Lower lobe of right lung (tissue), 2 donors: ENCODE measurements at regions not wholly inside any gene's neighbourhood (a gene's known extent, or its start where the extent isn't known, plus 50 kb on each side); places are given as distances from the start of the nearest gene placed in this dataset.
"Not testable (repeated sequence)": the region's sequence is repeated elsewhere in the genome, so short reads cannot be mapped to it uniquely, and the experiment has no call there.

Source experiments
- ATAC-seq, 2 donors: fragments of 200-7000 bp; cut with Tn5 transposase; one replicate each; pipeline ENCODE4 v1.9.1; 2020 to 2022; ENCODE audit warnings: mild to moderate bottlenecking in 2 of 2, moderate library complexity in 2 of 2
- DNase-seq: peaks from one replicate; pipeline ENCODE4 v3.0.0-alpha.2; 2020
- H3K27ac ChIP-seq: fragments of 200-600 bp; one replicate; pipeline ENCODE4 v1.8.0; 2022
- H3K27me3 ChIP-seq: fragments of 200-600 bp; one replicate; pipeline ENCODE4 v1.8.0; 2022; ENCODE audit warnings: low read depth
- H3K36me3 ChIP-seq: fragments of 200-600 bp; one replicate; pipeline ENCODE4 v1.8.0; 2022; ENCODE audit warnings: mild to moderate bottlenecking
- H3K4me1 ChIP-seq: fragments of 200-600 bp; one replicate; pipeline ENCODE4 v1.8.0; 2022
- H3K4me3 ChIP-seq: fragments of 200-600 bp; one replicate; pipeline ENCODE4 v1.8.0; 2022; ENCODE audit warnings: mild to moderate bottlenecking
- H3K9me3 ChIP-seq: fragments of 200-600 bp; one replicate; pipeline ENCODE4 v1.8.0; 2022
- intact Hi-C: fragments of 100-400 bp; cut with DNase I; formaldehyde crosslinking; loops from one replicate; pipeline ENCODE4 v1.11.0; 2022
- TF ChIP-seq, protein P1 (sequence below): fragments of 200-600 bp; IDR thresholded peaks from one replicate; pipeline ENCODE4 v1.8.0; 2022; ENCODE audit warnings: antibody characterized with exemption, mild to moderate bottlenecking
- donor health status: DM: no; HTN: yes; CAD: no; lungs with severe emphysema.

GRCh38 chr5:3325201-3325971 is 270.2 kb upstream of the IRX1 start:
- Histone ChIP-seq H3K36me3 (no peaks in the 10 kb centered on the region), H3K27me3 (no peaks in the 10 kb centered on the region), H3K4me3 (no peak overlapping the region), H3K9me3 (no peaks in the 10 kb centered on the region), H3K4me1 (no peaks in the 10 kb centered on the region), H3K27ac (no peak overlapping the region)
- DNase-seq (no peak), ATAC-seq (peak; percentile 68 to 86)
- intact Hi-C loops: no loop called here
- TF ChIP-seq, protein P1, sequence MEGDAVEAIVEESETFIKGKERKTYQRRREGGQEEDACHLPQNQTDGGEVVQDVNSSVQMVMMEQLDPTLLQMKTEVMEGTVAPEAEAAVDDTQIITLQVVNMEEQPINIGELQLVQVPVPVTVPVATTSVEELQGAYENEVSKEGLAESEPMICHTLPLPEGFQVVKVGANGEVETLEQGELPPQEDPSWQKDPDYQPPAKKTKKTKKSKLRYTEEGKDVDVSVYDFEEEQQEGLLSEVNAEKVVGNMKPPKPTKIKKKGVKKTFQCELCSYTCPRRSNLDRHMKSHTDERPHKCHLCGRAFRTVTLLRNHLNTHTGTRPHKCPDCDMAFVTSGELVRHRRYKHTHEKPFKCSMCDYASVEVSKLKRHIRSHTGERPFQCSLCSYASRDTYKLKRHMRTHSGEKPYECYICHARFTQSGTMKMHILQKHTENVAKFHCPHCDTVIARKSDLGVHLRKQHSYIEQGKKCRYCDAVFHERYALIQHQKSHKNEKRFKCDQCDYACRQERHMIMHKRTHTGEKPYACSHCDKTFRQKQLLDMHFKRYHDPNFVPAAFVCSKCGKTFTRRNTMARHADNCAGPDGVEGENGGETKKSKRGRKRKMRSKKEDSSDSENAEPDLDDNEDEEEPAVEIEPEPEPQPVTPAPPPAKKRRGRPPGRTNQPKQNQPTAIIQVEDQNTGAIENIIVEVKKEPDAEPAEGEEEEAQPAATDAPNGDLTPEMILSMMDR: no peak

DNA sequence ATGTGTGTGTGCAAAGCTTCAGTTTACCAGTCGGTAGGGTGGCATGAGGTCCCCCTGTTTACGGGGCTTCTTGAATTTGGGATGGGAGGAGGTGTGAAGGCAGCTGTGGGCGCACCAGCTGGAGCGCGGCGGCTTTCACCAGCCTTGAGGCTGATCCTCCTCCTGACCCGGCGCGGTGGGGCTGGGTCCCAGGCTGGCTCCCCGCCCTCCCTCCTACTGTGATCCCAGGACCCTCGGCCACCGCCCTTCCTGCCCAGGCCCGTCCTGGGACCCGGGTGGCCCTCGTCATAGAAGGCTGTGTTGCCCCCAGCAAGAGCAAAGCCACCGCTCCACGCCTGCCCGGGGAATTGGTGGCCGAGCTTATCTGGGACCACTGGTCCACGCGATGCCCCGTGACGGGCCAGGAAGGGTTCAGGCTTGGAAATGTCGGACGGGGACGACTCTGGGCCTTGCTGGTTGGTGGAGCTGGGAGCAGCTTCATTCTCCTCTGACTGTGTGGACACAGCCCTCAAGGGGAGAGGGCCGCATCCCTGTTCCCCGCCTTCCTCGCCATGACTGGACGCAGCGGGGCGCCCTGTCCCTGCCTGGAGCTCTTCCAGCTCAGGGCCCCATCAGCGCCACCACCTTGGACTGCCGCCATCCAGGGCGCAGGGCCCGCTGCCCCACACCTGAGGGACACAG is 271.1 kb upstream of the IRX1 start:
- Histone ChIP-seq H3K9me3 (no peaks in the 10 kb centered on the region), H3K27ac (no peak overlapping the region), H3K36me3 (no peaks in the 10 kb centered on the region), H3K4me3 (no peak overlapping the region), H3K27me3 (no peaks in the 10 kb centered on the region), H3K4me1 (no peaks in the 10 kb centered on the region)
- DNase-seq (no peak), ATAC-seq (peak; percentile 36 to 64)
- TF ChIP-seq, protein P1: no peak
- intact Hi-C loops: no loop called here

DNA sequence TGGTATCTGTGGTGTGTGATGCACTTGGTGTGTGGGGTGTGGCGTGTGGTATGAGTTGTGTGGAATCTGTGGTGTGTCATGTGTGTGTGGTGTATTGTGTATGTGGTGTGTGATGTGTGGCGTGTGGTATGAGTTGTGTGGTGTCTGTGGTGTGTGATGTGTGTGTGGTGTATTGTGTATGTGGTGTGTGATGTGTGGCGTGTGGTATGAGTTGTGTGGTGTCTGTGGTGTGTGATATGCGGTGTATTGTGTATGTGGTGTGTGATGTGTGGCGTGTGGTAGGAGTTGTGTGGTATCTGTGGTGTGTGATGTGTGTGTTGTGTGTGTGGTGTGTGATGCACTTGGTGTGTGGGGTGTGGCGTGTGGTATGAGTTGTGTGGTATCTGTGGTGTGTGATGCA is 271.7 kb upstream of the IRX1 start:
- intact Hi-C loops, H3K27me3 ChIP-seq, ATAC-seq, H3K36me3 ChIP-seq, H3K4me3 ChIP-seq, H3K4me1 ChIP-seq, H3K9me3 ChIP-seq, DNase-seq, H3K27ac ChIP-seq: not testable (repeated sequence)

DNA sequence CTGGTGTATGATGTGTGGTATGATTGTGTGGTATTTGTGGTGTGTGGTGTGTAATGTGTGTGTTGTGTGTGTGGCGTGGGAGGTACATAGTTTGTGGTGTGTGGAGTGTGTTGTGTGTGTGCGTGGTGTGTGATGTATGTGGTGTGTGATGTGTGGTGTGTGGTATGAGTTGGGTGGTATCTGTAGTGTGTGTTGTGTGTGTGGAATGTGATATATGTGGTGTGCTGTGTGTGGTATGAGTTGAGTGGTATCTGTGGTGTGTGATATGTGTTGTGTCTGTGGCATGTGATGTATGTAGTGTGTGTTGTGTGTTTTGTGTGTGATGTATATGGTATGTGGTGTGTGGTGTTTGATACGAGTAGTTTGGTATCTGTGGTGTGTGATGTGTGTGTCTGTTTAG is 272.5 kb upstream of the IRX1 start:
- intact Hi-C loops: no loop called here
- Histone ChIP-seq H3K4me1 (no peaks in the 10 kb centered on the region), H3K36me3 (no peaks in the 10 kb centered on the region), H3K9me3 (no peaks in the 10 kb centered on the region), H3K27ac (no peak overlapping the region), H3K27me3 (no peaks in the 10 kb centered on the region), H3K4me3 (no peak overlapping the region)
- ATAC-seq (no peak), DNase-seq (no peak)
- TF ChIP-seq, protein P1: no peak

- Histone ChIP-seq H3K27me3 (no peaks in the 10 kb centered on the region), H3K9me3 (no peaks in the 10 kb centered on the region), H3K36me3 (no peaks in the 10 kb centered on the region), H3K4me3 (no peak overlapping the region), H3K4me1 (no peaks in the 10 kb centered on the region), H3K27ac (no peak overlapping the region)
- TF ChIP-seq, protein P1: no peak
- no peak for DNase-seq
- intact Hi-C loops: no loop called here
- no peak for ATAC-seq
Observed at GRCh38 chr5:3322642-3323041, 273.0 kb upstream of the IRX1 start.

DNA sequence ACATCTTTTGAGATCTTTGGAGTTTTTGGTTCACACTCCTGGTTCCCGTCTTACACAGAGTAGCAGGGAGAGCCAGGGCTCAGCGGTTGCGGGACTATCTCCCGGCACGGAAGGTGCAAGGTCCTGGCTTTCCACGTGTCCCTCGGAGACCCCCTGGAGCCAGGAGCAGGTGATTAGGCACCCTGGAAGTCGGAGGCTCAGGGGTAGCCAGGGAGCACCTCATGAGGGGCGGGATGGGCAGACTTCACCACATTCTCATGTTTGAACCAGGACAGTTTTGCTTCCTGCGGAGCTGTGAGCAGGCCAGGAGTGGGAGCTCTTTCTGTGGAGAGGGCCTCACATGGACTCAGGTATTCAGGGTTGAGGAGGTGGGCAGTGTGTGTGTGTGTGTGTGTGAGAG is 273.7 kb upstream of the IRX1 start:
- no peak overlapping the region for H3K27ac ChIP-seq
- H3K4me1 ChIP-seq: no peaks in the 10 kb centered on the region
- DNase-seq: no peak
- no peaks in the 10 kb centered on the region for H3K36me3 ChIP-seq
- TF ChIP-seq, protein P1: no peak
- H3K27me3 ChIP-seq: no peaks in the 10 kb centered on the region
- no peak for ATAC-seq
- no peaks in the 10 kb centered on the region for H3K9me3 ChIP-seq
- no peak overlapping the region for H3K4me3 ChIP-seq
- intact Hi-C loops: no loop called here
